HG03565 (cell line): ENCODE measurements at regions not wholly inside any gene's neighbourhood (a gene's known extent, or its start where the extent isn't known, plus 50 kb on each side); places are given as distances from the start of the nearest gene placed in this dataset.

Experiments used
- ATAC-seq: cut with Tn5 transposase; IDR thresholded peaks from one replicate; pipeline ENCODE4 v1.9.1; 2021; ENCODE audit warnings: mild to moderate bottlenecking, moderate library complexity; ENCODE audit not compliant: unreplicated experiment

GRCh38 chr12:107888789-107889188, 114.3 kb downstream of the ASCL4 start:
- no peak for ATAC-seq

- ATAC-seq, result no peak
Measured at GRCh38 chr12:107891967-107892366, 117.5 kb downstream of the ASCL4 start.

GRCh38 chr12:107894589-107894988, 120.1 kb downstream of the ASCL4 start:
- ATAC-seq, result no peak

- ATAC-seq, result no peak
Measured at GRCh38 chr12:107895966-107896365, 121.5 kb downstream of the ASCL4 start.

- no peak for ATAC-seq
Measured at GRCh38 chr12:107900588-107900987, 126.1 kb downstream of the ASCL4 start.

- peak; percentile 94 for ATAC-seq
Measured at GRCh38 chr12:107903341-107904061, 129.0 kb downstream of the ASCL4 start.

- ATAC-seq, result no peak
Measured at GRCh38 chr12:107906707-107907106, 132.2 kb downstream of the ASCL4 start.

- ATAC-seq, result no peak
Measured at GRCh38 chr12:107912421-107913004, 138.0 kb downstream of the ASCL4 start.

- no peak for ATAC-seq
Measured at GRCh38 chr12:107914460-107914977, 140.0 kb downstream of the ASCL4 start.

- no peak for ATAC-seq
Measured at GRCh38 chr12:107917912-107918800, 143.7 kb downstream of the ASCL4 start.

GRCh38 chr12:107921062-107921461, 146.6 kb downstream of the ASCL4 start:
- no peak for ATAC-seq

- no peak for ATAC-seq
Measured at GRCh38 chr12:107925125-107925524, 150.6 kb downstream of the ASCL4 start.

GRCh38 chr12:107929436-107929835, 154.9 kb downstream of the ASCL4 start:
- no peak for ATAC-seq

GRCh38 chr12:107931761-107932160, 157.3 kb downstream of the ASCL4 start:
- ATAC-seq, result no peak

- ATAC-seq, result no peak
Measured at GRCh38 chr12:107938446-107938845, 163.9 kb downstream of the ASCL4 start.

GRCh38 chr12:107948391-107948945, 174.0 kb downstream of the ASCL4 start:
- no peak for ATAC-seq

GRCh38 chr12:107951024-107951423, 176.5 kb downstream of the ASCL4 start:
- ATAC-seq, result no peak

GRCh38 chr12:107955966-107956643, 173.0 kb upstream of the WSCD2 start:
- ATAC-seq, result no peak

GRCh38 chr12:107957459-107957858, 171.6 kb upstream of the WSCD2 start:
- ATAC-seq, result no peak

- ATAC-seq, result no peak
Measured at GRCh38 chr12:107963635-107964034, 165.5 kb upstream of the WSCD2 start.

GRCh38 chr12:107967170-107967569, 161.9 kb upstream of the WSCD2 start:
- ATAC-seq, result no peak
